SK-N-SH (cell line): ENCODE measurements at regions not wholly inside any gene's neighbourhood (a gene's known extent, or its start where the extent isn't known, plus 50 kb on each side); places are given as distances from the start of the nearest gene placed in this dataset.

Experiments used
- CTCF ChIP-seq: fragments of 200-600 bp; sonication (generic); IDR thresholded peaks from 2 replicates; pipeline ENCODE4 v1.6.1; 2017; ENCODE audit warnings: antibody characterized with exemption, mild to moderate bottlenecking, moderate library complexity
- ELF1 ChIP-seq: IDR thresholded peaks from 2 replicates; pipeline ENCODE4 v1.4.0; 2012
- EP300 ChIP-seq, 2 experiments: IDR thresholded peaks; 2 replicates each; pipeline versions ENCODE4 v1.4.0 to v1.6.1; 2012; ENCODE audit warnings: borderline replicate concordance in 1 of 2, low read depth in 1 of 2, low read length in 1 of 2
- EZH2phosphoT487 ChIP-seq: fragments of 200-600 bp; sonication (generic); IDR thresholded peaks from 2 replicates; pipeline ENCODE4 v1.6.1; 2017; ENCODE audit warnings: low read depth, mixed run types, mild to moderate bottlenecking, antibody characterized with exemption, moderate library complexity, borderline replicate concordance
- GABPA ChIP-seq: IDR thresholded peaks from 2 replicates; pipeline ENCODE4 v1.4.0; 2012; ENCODE audit warnings: low read depth, mild to moderate bottlenecking
- MEF2A ChIP-seq: IDR thresholded peaks from 2 replicates; pipeline ENCODE4 v1.4.0; 2012; ENCODE audit warnings: low read depth, borderline replicate concordance
- NFIC ChIP-seq: IDR thresholded peaks from 2 replicates; pipeline ENCODE4 v1.4.0; 2012; ENCODE audit warnings: borderline replicate concordance
- POLR2AphosphoS5 ChIP-seq: IDR thresholded peaks from 2 replicates; pipeline ENCODE4 v1.6.1; 2012; ENCODE audit warnings: low read depth, low read length
- RFX5 ChIP-seq: IDR thresholded peaks from 2 replicates; pipeline ENCODE4 v1.6.1; 2012; ENCODE audit warnings: mild to moderate bottlenecking, improper control_type of control experiment, low read length
- USF1 ChIP-seq: IDR thresholded peaks from 2 replicates; pipeline ENCODE4 v1.4.0; 2012; ENCODE audit warnings: low read depth, borderline replicate concordance
- YY1 ChIP-seq: IDR thresholded peaks from 2 replicates; pipeline ENCODE4 v1.4.0; 2012; ENCODE audit warnings: low read depth, mild to moderate bottlenecking

- no peak for TF ChIP-seq GABPA
- no peak for TF ChIP-seq CTCF
- TF ChIP-seq EP300 (IDR thresholded peaks at IDR 0.05; ENCODE audit: borderline replicate concordance in 1 of 2, low read depth in 1 of 2, low read length in 1 of 2): no peak
- TF ChIP-seq RFX5: no peak
- TF ChIP-seq USF1: no peak
- TF ChIP-seq NFIC: no peak
- no peak for TF ChIP-seq YY1
- TF ChIP-seq EZH2phosphoT487: no peak
- TF ChIP-seq ELF1: no peak
- no peak for TF ChIP-seq POLR2AphosphoS5
- TF ChIP-seq MEF2A: no peak
These were observed 72.8 kb upstream of the GOLGA8B start for GRCh38 chr15:34656005-34656796.
